Smooth muscle cell (in vitro differentiated cells): ENCODE measurements at regions not wholly inside any gene's neighbourhood (a gene's known extent, or its start where the extent isn't known, plus 50 kb on each side); places are given as distances from the start of the nearest gene placed in this dataset.

Experiments
- DNase-seq: peaks from one replicate; lab custom pipeline; 2025; ENCODE audit not compliant: unreplicated experiment; lab: John Stamatoyannopoulos, UW
- H2AFZ ChIP-seq: fragments of 200-600 bp; sonication (generic); 2 replicates; pipeline ENCODE4 v1.6.0; 2016; ENCODE audit warnings: antibody characterized with exemption, low read depth, mild to moderate bottlenecking
- H3F3A ChIP-seq: fragments of 200-600 bp; sonication (generic); 2 replicates; pipeline ENCODE4 v1.6.0; 2017; ENCODE audit warnings: antibody characterized with exemption, low read depth
- H3K27ac ChIP-seq: fragments of 200-600 bp; sonication (generic); 2 replicates; pipeline ENCODE4 v1.5.1; 2016; ENCODE audit warnings: low read depth, mild to moderate bottlenecking
- H3K27me3 ChIP-seq: fragments of 200-600 bp; sonication (generic); 2 replicates; pipeline ENCODE4 v1.6.1; 2016; ENCODE audit warnings: low read depth, mild to moderate bottlenecking
- H3K36me3 ChIP-seq: fragments of 200-600 bp; sonication (generic); 2 replicates; pipeline ENCODE4 v1.5.1; 2016; ENCODE audit warnings: low read depth
- H3K4me1 ChIP-seq: fragments of 200-600 bp; sonication (generic); 2 replicates; pipeline ENCODE4 v1.5.1; 2016; ENCODE audit warnings: low read depth
- H3K4me2 ChIP-seq: fragments of 200-600 bp; sonication (generic); 2 replicates; pipeline ENCODE4 v1.6.0; 2016; ENCODE audit warnings: mild to moderate bottlenecking
- H3K4me3 ChIP-seq: fragments of 200-600 bp; sonication (generic); 2 replicates; pipeline ENCODE4 v1.5.1; 2016; ENCODE audit warnings: mild to moderate bottlenecking
- H3K79me2 ChIP-seq: fragments of 200-600 bp; sonication (generic); 2 replicates; pipeline ENCODE4 v1.6.0; 2016; ENCODE audit warnings: low read depth, mild to moderate bottlenecking
- H3K9ac ChIP-seq: fragments of 200-600 bp; sonication (generic); 2 replicates; pipeline ENCODE4 v1.6.0; 2016; ENCODE audit warnings: low read depth
- H3K9me3 ChIP-seq: fragments of 200-600 bp; sonication (generic); replicated peaks from 2 replicates; pipeline ENCODE4 v1.5.1; 2016; ENCODE audit warnings: low read depth
- H4K20me1 ChIP-seq: fragments of 200-600 bp; sonication (generic); 2 replicates; pipeline ENCODE4 v1.6.0; 2016; ENCODE audit warnings: low read depth
- CTCF ChIP-seq: fragments of 200-600 bp; sonication (generic); IDR thresholded peaks from 2 replicates; pipeline ENCODE4 v1.5.1; 2017; ENCODE audit warnings: borderline replicate concordance, mild to moderate bottlenecking, antibody characterized with exemption; ENCODE audit not compliant: insufficient read depth, poor library complexity, severe bottlenecking
- WGBS: methylation state at CpG from one replicate; pipeline ENCODE4 v1.1.7; 2016; ENCODE audit warnings: low lambda C conversion rate; 5-methylcytosine and 5-hydroxymethylcytosine counted together

- TF ChIP-seq CTCF = no peak
- Histone ChIP-seq H3F3A (no peaks in the 10 kb centered on the region), H2AFZ (no peak overlapping the region), H3K79me2 (no peaks in the 10 kb centered on the region), H3K27ac (no peak overlapping the region), H3K27me3 (no peaks in the 10 kb centered on the region), H3K4me3 (no peak overlapping the region), H3K9ac (no peak overlapping the region), H3K36me3 (no peaks in the 10 kb centered on the region), H3K4me1 (no peaks in the 10 kb centered on the region), H3K9me3 (no peaks in the 10 kb centered on the region), H3K4me2 (no peak overlapping the region), H4K20me1 (no peaks in the 10 kb centered on the region)
- no peak for DNase-seq
- WGBS = 95% methylated on average over 17 of the region's 17 CpGs
Measured at GRCh38 chr2:132275396-132275795, 113.6 kb upstream of the ANKRD30BL start.

DNA sequence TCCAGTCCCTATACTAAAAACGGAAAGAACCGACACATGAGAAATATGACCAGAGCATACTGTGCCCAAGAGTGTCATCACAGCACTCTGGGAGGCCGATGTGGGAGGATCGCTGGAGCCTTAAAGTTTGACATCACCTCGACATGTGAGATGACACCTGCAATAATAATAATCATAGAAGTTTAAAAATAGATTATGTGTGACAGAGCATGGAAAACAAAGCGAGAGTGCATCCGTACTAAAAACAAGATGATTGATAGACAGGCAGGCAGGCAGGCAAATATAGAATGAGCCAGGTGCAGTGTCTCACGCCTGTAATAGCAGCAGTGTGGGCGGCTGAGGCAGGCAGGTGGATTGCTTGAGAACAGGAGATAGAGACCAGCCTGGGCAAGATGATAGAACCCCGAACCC, 114.8 kb upstream of the ANKRD30BL start:
- no peaks in the 10 kb centered on the region for H3K79me2 ChIP-seq
- no peak overlapping the region for H3K27ac ChIP-seq
- no peaks in the 10 kb centered on the region for H3F3A ChIP-seq
- TF ChIP-seq CTCF = no peak
- H3K27me3 ChIP-seq = no peaks in the 10 kb centered on the region
- WGBS = 92% methylated on average over 10 of the region's 10 CpGs
- H2AFZ ChIP-seq = no peak overlapping the region
- no peaks in the 10 kb centered on the region for H3K36me3 ChIP-seq
- H3K4me2 ChIP-seq = no peak overlapping the region
- H3K4me1 ChIP-seq = no peaks in the 10 kb centered on the region
- no peaks in the 10 kb centered on the region for H4K20me1 ChIP-seq
- no peaks in the 10 kb centered on the region for H3K9me3 ChIP-seq
- H3K4me3 ChIP-seq = no peak overlapping the region
- H3K9ac ChIP-seq = no peak overlapping the region
- DNase-seq = no peak

GRCh38 chr2:132278267-132278666, 116.5 kb upstream of the ANKRD30BL start:
- H3K4me1 ChIP-seq = no peaks in the 10 kb centered on the region
- no peaks in the 10 kb centered on the region for H3K27me3 ChIP-seq
- no peaks in the 10 kb centered on the region for H3F3A ChIP-seq
- 89% methylated on average over 23 of the region's 23 CpGs for WGBS
- no peak overlapping the region for H3K27ac ChIP-seq
- H3K4me3 ChIP-seq = no peak overlapping the region
- H3K79me2 ChIP-seq = no peaks in the 10 kb centered on the region
- H4K20me1 ChIP-seq = no peaks in the 10 kb centered on the region
- DNase-seq = no peak
- no peak for TF ChIP-seq CTCF
- H3K9me3 ChIP-seq = no peaks in the 10 kb centered on the region
- H3K9ac ChIP-seq = no peak overlapping the region
- no peak overlapping the region for H3K4me2 ChIP-seq
- no peaks in the 10 kb centered on the region for H3K36me3 ChIP-seq
- no peak overlapping the region for H2AFZ ChIP-seq

DNA sequence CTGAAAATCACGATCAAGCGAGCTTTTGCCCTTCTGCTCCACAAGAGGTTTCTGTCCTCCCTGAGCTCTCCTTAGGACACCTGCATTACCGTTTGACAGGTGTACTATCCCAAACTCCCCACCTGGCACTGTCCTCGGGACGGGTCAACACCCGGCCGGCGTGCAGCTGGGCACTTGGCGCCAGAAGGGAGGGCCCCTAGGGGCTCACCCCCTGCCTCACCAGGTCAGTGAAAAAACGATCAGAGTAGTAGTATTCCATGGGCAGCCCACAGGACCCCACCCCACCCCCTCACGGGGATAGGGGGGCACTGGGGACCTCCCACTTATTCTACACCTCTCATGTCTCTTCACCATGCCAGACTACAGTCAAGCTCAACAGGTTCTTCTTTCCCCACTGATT, 117.6 kb upstream of the ANKRD30BL start:
- H3K4me3 ChIP-seq = no peak overlapping the region
- H3K4me1 ChIP-seq = no peaks in the 10 kb centered on the region
- H3K36me3 ChIP-seq = no peaks in the 10 kb centered on the region
- H3K79me2 ChIP-seq = no peaks in the 10 kb centered on the region
- no peak for DNase-seq
- no peak overlapping the region for H2AFZ ChIP-seq
- TF ChIP-seq CTCF = no peak
- H3K9ac ChIP-seq = no peak overlapping the region
- H3K27me3 ChIP-seq = no peaks in the 10 kb centered on the region
- WGBS = 88% methylated on average over 11 of the region's 11 CpGs
- no peak overlapping the region for H3K27ac ChIP-seq
- H4K20me1 ChIP-seq = no peaks in the 10 kb centered on the region
- no peak overlapping the region for H3K4me2 ChIP-seq
- no peaks in the 10 kb centered on the region for H3F3A ChIP-seq
- no peaks in the 10 kb centered on the region for H3K9me3 ChIP-seq
